Stimulated activated CD8-positive, alpha-beta memory T cell treated with anti-CD3 and anti-CD28 coated beads, Interleukin-4, amount 100 ng/mL, for 48 hours (primary cell): ENCODE measurements at regions not wholly inside any gene's neighbourhood (a gene's known extent, or its start where the extent isn't known, plus 50 kb on each side); places are given as distances from the start of the nearest gene placed in this dataset.
"Not testable (repeated sequence)": the region's sequence is repeated elsewhere in the genome, so short reads cannot be mapped to it uniquely, and the experiment has no call there.

Source experiments
- DNase-seq: peaks from one replicate; pipeline ENCODE4 v3.0.0-alpha.2; 2020

DNA sequence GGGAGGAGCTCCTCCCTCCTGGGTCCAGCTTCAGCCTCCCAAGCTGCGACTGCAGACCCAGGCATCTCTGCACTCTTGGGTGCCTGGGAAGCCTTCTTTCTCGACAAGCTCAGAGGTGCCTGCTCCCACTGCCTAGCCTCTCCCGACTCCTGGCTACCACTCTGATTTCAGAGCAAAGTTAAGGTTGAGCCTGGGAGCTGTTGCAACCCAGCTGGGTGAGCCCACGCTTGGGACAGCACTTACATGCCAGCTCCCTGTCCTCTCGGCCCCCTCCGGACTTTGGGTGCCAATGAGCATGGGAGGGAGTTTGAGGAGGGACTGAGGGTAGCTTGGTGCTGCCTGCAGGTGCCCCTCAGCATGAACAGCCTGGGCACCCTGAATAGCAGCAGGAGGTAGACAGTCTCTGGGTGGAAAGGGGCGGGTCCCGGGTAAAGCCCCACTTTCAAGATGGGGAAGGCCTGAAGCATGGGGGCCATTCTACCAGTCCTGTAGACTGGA lies 1383.4 kb upstream of the PCDH20 start:
- DNase-seq, result no peak

GRCh38 chr13:62793850-62794249 lies 1378.2 kb upstream of the PCDH20 start:
- no peak for DNase-seq

GRCh38 chr13:62781866-62782265 lies 1366.2 kb upstream of the PCDH20 start:
- DNase-seq, result no peak

DNA sequence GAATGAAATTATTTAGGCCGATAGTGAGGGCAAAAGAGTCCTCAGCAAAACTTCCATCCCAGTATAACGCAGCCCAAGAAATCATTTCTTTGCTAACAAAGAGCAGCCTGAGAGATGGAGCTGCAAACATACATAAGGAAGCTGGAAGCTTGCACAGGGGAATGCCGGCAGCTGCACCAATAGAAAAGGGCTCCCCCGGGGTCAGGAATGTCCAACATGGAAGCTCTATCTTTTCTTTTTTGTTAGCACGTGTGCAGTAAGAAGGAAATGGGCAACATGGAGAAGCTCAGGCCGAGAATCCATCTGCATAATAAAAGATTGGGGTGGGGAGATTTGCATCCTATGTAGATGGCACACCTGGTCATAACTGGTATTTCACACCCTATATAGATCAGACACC lies 1363.5 kb upstream of the PCDH20 start:
- DNase-seq, result no peak

DNA sequence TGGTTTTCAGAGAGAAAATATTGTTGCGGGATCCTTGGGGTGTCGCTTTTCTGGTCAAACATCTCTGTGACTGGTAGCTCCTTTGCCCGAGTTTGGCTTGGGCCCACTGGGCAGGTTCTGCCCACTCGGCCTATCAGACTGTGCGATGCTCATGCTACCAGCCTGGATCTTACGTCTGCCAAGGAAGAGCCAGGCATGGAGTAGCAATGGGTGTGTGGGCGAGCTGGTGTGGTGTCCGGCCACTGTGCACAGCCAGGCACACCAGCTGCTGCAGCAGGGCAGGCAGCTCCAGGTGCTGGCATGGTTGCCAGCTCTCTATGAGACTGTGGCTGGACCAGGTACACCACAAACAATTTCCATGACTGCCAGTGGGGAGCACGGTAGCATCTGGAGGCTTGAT lies 1351.8 kb upstream of the PCDH20 start:
- DNase-seq, result no peak

DNA sequence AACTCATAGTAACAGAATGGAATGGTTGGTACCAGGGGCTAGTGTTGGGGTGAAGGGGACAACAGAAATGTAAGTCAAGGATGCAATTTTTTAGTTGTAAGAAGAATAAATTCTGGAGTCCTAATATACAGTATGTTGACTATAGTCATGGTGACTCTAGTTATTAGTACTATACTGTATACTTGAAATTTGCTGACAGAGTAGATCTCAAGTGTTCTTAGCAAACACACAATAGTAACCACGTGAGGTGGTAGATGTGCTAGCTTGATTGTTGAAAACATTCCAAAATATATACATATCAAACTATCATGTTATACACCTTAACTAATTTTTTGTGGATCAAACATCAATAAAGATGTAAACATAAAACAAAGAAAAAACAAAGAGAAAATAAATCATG lies 1345.1 kb upstream of the PCDH20 start:
- DNase-seq, result no peak

DNA sequence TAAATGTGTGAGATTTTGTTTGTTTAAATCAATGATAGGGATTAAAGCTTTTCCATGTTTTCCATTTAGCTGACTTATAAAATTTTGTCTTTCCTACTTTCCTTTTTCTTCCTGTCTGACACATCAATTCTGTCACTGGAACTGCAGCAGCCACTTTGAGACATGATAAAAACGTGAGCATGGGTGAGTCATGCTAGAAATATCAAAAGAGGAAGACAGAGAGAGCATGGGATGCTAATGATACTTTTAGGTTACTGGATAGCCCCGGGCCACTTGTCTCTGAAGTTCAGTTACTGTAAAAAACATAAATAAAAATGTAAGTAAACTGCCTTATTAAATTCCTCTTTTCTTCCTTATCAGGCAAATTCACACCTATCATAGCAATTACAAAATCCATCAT lies 1332.0 kb upstream of the PCDH20 start:
- DNase-seq, result no peak

- DNase-seq, result no peak
Observed at GRCh38 chr13:62747152-62747551, 1331.5 kb upstream of the PCDH20 start.

DNA sequence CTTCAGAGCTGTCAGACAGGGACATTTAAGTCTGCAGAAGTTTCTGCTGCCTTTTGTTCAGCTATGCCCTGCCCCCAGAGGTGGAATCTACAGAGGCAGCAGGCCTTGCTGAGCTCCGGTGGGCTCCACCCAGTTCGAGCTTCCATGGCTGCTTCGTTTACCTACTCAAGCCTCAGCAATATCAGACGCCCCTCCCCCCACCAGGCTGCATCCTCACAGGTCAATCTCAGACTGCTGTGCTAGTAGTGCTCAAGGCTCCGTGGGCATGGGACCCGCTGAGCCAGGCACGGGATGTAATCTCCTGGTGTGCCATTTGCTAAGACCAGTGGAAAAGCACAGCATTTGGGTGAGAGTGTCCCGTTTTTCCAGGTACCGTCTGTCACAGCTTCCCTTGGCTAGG lies 1314.1 kb upstream of the PCDH20 start:
- not testable (repeated sequence) for DNase-seq

- DNase-seq, result no peak
Observed at GRCh38 chr13:62721893-62722292, 1306.2 kb upstream of the PCDH20 start.

- not testable (repeated sequence) for DNase-seq
Observed at GRCh38 chr13:62711948-62712347, 1296.3 kb upstream of the PCDH20 start.

GRCh38 chr13:62710787-62711186 lies 1295.1 kb upstream of the PCDH20 start:
- DNase-seq, result no peak

DNA sequence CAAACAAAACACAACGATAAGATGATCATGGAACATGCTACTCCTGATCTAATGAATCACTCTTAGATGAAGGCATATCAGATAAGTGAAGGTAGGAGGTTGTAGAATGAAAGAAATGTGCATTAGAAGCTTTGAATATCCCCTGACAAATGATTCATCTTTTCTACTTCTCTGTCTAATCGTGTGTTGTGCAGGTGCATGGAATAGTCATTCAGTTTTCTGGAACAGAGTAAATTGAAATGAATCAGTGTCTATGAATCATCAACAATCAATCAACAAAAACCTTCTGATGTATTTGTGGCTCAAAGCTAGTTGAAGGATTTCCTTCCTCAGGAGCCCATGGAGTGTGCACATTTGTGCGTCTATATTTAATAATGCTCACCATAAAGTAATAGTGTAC lies 1290.4 kb upstream of the PCDH20 start:
- DNase-seq, result no peak

GRCh38 chr13:62704875-62705274 lies 1289.2 kb upstream of the PCDH20 start:
- DNase-seq, result no peak

DNA sequence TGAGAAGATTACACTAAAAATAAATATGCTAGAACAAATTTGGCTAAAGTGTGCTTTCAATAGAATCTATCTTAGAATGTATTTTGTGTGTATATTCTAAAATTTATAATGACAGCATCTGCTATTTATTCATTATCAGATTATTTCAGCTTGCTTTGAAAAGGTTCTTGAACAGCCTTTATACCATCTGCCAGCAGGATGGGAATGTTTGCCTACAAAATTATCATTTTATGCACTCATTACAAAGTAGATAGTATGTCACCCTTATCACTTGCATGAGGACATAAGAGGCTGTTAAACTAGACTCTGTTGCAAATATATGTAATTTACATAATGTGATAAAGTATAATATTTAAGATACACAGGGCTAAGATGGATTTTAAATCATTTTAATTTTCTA lies 1286.9 kb upstream of the PCDH20 start:
- DNase-seq, result no peak

GRCh38 chr13:62697701-62698100 lies 1282.1 kb upstream of the PCDH20 start:
- DNase-seq, result no peak

DNA sequence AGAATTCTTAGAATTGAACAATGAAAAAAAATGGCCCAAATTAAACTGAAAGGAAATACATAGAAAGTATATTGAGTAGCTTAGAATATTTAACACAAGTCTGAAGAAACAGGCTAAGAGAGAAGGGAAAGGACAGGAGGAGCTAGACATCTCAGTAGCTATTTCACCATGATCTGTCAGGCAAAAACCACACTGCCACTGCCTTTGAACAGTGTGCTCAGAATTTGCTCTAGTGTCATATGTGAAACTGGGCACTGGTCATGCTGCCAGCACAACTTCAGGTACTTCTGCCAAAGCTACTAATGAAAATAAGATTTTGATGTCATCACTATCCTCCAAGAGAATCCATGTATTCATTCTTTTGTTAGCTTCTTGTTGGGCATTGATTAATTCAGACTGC lies 1280.8 kb upstream of the PCDH20 start:
- no peak for DNase-seq

GRCh38 chr13:62687732-62688131 lies 1272.1 kb upstream of the PCDH20 start:
- DNase-seq, result no peak

DNA sequence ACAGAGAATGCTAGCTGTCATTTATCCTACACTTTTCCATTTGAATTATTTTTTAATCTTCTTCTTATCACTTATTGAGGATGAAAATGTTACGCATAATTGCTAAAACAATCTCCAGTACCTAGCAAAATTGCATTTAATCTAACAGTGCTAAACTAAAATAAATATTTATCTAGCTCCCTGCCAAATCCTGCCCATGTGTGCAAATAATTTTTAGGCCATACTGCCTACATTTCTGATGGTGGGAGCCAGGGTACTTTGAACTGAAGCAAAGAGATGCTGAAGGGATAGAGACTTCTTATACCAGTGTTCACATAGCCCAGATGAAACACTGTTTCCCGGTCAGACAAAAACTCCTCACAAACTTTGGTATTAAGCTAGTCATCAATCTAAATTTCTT lies 1268.7 kb upstream of the PCDH20 start:
- no peak for DNase-seq

- no peak for DNase-seq
Observed at GRCh38 chr13:62682788-62683187, 1267.1 kb upstream of the PCDH20 start.

DNA sequence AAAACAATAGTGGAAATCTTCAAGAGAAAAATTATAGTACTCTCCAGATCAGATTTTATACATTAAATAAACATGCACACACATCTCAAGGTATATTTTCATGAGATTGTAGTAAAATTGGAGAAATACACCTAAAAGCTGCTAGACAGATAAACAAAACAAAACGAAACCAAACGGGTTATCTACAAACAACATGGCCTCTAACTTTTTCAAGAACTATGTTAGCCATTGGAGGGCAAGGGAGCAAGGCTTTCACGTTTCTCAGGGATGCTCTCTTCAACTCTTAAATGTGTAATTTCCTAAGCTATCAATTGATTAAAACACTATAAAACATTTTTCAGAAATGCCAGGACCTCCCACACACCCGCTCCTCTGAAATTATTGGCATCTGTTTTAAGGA lies 1262.4 kb upstream of the PCDH20 start:
- DNase-seq, result no peak

DNA sequence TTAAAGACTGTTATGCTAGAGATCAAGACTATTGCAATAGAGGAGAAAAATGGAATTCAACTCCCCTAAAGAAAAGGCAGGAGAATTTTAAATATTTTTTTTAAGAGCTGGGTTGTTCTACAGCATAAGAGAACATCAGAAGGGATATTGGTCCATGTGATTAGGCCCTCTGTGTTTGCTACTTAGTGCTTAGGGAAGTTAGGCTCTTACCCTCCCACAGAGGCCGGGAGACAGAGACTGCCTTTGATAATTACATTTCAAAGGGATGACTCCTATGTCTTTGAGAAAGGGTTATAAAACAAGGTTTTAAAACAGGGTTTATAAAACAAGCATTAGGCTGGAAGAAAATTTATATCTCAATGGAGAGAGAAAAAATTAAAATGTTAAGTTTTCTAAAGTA lies 1248.1 kb upstream of the PCDH20 start:
- no peak for DNase-seq

DNA sequence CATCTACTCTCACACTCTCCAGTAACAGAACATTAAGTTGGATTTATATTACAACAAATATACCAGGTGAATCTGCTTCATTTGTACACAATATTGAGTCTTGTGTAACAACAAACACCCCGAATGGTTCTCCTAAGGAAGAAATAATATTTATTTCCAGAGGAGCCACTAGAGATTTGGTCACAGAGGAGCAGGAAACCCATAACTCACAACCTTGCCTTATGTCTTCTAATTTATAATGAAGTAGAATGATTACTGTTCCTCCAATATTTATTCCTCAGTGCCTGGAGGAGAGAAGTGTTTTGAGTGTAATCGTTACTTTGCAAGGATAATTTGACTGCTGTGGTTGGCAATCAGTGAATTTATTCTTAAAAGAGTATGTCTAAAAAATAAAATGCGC lies 1243.7 kb upstream of the PCDH20 start:
- DNase-seq, result no peak

- DNase-seq, result no peak
Observed at GRCh38 chr13:62653371-62653770, 1237.7 kb upstream of the PCDH20 start.

- no peak for DNase-seq
Observed at GRCh38 chr13:62643799-62644524, 1228.3 kb upstream of the PCDH20 start.
